AG04449 (cell line): ENCODE measurements at regions not wholly inside any gene's neighbourhood (a gene's known extent, or its start where the extent isn't known, plus 50 kb on each side); places are given as distances from the start of the nearest gene placed in this dataset.
A peak's percentile ranks its signal among the peaks of the same experiment; 100 is the strongest.

Experiments
- CTCF ChIA-PET: fragments of 350-600 bp; formaldehyde crosslinking; extraction: SDS; loops from one replicate; lab custom pipeline; 2021; ENCODE audit warnings: antibody characterized with exemption; lab: Yijun Ruan, JAX
- POLR2A ChIA-PET: fragments of 400-600, 350-600 bp; formaldehyde crosslinking; extraction: SDS; loops from one replicate; lab custom pipeline; 2020; ENCODE audit warnings: antibody characterized with exemption, inconsistent platforms; lab: Yijun Ruan, JAX
- DNase-seq: peaks from one replicate; pipeline ENCODE4 v3.0.0-alpha.2; 2010; ENCODE audit warnings: low read depth, low spot score
- H3K4me3 ChIP-seq: 2 replicates; pipeline ENCODE4 v1.5.1; 2011; ENCODE audit warnings: low read depth, mild to moderate bottlenecking, control low read depth, low read length
- TF ChIP-seq, protein P1 (sequence below): IDR thresholded peaks from one replicate; pipeline ENCODE4 v1.5.1; 2011; ENCODE audit warnings: mild to moderate bottlenecking, moderate library complexity, low read length, control low read depth, inconsistent platforms; ENCODE audit not compliant: insufficient read depth; ENCODE audit errors: missing control alignments

DNA sequence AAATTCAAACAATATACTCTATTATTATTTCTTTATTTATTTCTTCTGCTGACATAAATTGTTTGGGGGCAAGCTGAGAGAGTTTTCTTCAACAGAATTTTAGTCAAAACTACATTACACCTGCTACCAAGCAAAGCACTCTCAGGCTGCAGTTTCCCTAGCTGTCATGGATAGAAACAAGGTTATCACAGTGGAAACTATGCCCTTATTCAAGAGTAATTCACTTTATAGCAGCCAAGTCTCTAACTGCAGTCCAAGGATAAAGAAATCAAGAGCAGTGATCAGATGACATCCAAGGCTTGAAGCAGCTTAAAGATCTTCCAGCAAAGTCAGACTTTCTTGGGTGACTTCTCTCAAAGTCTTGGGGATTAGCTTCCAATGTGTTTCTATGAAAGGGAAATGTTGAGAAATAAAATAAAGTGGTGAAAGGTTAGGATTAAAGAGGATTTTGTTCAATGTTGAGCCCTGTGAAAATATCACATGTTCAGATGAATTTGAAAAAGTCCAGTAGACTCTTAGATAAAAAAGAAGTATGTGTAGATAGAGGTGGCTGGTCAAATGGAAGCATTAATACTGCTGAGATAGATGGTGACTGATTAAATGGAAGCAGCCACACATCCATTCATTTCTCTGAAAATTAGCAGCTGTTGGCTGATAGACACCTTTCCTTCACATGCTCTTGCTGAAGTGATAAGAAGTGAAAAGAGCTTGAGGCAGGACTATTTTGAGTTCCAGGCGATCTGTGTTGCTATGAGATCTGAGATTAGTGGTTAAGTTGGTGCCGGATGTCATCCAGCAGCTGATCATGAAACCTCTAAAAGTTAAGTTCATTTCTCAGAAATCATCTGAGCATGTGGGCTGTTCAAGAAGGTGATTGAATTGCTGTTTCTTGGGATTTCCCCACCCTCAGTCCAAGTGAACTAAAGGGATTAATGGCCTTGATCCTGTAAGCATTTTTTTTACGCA lies 257.8 kb upstream of the BTG1 start:
- CTCF ChIA-PET, result interaction anchor here (1.2 to 2.2 kb wide), 3 partner anchors 15 to 1022 kb away, joined by 3 to 7 read pairs (median 3); no protein-coding TSS in a partner anchor
- POLR2A ChIA-PET, result interaction anchor here (1.2 to 1.4 kb wide), 2 partner anchors 258 kb away, joined by 3 read pairs; partner anchors contain the start of gene BTG1
- no peak overlapping the region for H3K4me3 ChIP-seq
- TF ChIP-seq, protein P1, sequence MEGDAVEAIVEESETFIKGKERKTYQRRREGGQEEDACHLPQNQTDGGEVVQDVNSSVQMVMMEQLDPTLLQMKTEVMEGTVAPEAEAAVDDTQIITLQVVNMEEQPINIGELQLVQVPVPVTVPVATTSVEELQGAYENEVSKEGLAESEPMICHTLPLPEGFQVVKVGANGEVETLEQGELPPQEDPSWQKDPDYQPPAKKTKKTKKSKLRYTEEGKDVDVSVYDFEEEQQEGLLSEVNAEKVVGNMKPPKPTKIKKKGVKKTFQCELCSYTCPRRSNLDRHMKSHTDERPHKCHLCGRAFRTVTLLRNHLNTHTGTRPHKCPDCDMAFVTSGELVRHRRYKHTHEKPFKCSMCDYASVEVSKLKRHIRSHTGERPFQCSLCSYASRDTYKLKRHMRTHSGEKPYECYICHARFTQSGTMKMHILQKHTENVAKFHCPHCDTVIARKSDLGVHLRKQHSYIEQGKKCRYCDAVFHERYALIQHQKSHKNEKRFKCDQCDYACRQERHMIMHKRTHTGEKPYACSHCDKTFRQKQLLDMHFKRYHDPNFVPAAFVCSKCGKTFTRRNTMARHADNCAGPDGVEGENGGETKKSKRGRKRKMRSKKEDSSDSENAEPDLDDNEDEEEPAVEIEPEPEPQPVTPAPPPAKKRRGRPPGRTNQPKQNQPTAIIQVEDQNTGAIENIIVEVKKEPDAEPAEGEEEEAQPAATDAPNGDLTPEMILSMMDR, result no peak
- no peak for DNase-seq

GRCh38 chr12:92402415-92402814 lies 256.8 kb upstream of the BTG1 start:
- H3K4me3 ChIP-seq, result no peak overlapping the region
- ChIA-PET POLR2A (interaction anchor here (1.4 kb wide), 1 partner anchor 257 kb away, joined by 3 read pairs; the partner anchor contains the start of gene BTG1), CTCF (interaction anchor here (1.2 to 2.2 kb wide), 2 partner anchors 259 to 1021 kb away, joined by 3 to 7 read pairs; no protein-coding TSS in a partner anchor)
- no peak for DNase-seq
- TF ChIP-seq, protein P1, result no peak

GRCh38 chr12:92400006-92400405 lies 254.4 kb upstream of the BTG1 start:
- POLR2A ChIA-PET, result no interaction called here
- H3K4me3 ChIP-seq, result no peak overlapping the region
- CTCF ChIA-PET, result no interaction called here
- TF ChIP-seq, protein P1, result no peak
- no peak for DNase-seq

DNA sequence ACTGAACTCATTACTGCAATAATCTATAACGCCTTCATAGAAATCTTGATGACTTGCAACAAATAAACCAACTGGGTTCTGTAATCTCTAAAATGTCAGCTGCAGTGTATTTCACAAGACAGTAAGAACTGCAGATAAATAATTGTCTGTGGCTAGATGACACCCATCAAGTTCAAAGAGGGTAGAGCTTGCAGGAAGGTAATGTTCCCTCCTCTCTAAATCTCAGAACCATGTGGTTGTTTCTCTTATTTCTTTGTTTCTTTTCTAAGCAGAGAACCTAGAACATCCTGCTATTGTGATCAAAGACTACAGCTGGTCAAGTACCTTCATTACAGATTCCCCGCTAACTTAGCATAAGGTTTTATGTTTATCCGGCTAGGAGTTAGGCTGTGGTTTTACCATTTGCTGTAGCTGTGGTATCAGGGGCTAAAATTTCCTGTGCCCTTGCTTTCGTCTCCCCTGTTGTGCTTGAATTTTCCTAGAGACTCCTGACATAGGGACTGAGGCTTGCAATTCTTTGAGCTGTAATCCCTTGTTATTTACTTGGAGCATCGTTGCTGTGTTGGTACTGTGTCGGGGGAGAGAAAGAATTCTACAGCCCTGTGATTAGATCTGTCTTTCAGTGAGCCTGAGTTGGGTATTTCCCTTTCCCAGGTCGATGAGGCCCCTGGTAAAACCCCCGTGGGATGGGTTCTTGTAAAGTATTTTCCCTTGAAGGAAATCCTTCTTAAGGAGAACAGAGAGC lies 253.1 kb upstream of the BTG1 start:
- CTCF ChIA-PET, result interaction anchor here (1.0 to 1.2 kb wide), 2 partner anchors 9 to 1016 kb away, joined by 3 to 8 read pairs; no protein-coding TSS in a partner anchor
- no peak overlapping the region for H3K4me3 ChIP-seq
- POLR2A ChIA-PET, result no interaction called here
- TF ChIP-seq, protein P1, result no peak
- DNase-seq, result no peak

DNA sequence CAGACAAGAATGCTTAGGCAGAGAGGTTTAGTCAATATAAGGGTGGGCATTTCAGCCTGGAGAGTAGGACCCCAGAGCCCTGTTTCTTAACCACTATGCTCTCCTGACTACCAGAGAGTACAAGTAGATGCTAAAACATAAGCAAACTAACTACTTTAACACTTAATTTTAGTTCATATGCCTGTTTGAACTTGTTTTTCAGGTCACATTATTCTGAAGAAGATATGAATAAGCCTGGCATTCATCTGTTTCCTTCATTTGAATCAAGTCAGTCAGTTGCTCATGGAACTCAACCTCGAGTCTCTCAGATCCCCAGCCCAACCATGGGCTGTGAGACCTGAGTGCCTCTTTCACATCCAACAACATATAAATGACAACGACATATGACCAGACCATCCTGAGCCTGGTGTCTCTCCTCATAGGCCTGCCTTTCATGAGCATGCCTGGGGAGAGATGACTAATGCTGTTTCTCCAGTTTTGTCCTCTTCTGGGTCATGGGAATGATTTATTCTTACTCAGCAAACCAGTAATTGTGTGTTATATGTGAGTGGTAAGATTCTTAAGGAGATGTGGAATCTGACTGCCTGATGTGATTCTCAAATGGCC lies 251.1 kb upstream of the BTG1 start:
- CTCF ChIA-PET, result no interaction called here
- TF ChIP-seq, protein P1, result no peak
- H3K4me3 ChIP-seq, result no peak overlapping the region
- POLR2A ChIA-PET, result no interaction called here
- peak; percentile 34 for DNase-seq
